Fibroblast of pulmonary artery (primary cell): ENCODE measurements at regions not wholly inside any gene's neighbourhood (a gene's known extent, or its start where the extent isn't known, plus 50 kb on each side); places are given as distances from the start of the nearest gene placed in this dataset.

Experiments used
- DNase-seq: peaks from one replicate; pipeline ENCODE4 v3.0.0-alpha.2; 2010; ENCODE audit warnings: low read depth
- H3K4me3 ChIP-seq: replicated peaks from 2 replicates; pipeline ENCODE4 v1.5.1; 2011; ENCODE audit warnings: low read depth, mild to moderate bottlenecking, control low read depth, low read length, moderate library complexity
- TF ChIP-seq, protein P1 (sequence below): IDR thresholded peaks from 2 replicates; pipeline ENCODE4 v1.5.1; 2011; ENCODE audit warnings: mild to moderate bottlenecking, control low read depth, low read length, inconsistent platforms; ENCODE audit errors: missing control alignments

DNA sequence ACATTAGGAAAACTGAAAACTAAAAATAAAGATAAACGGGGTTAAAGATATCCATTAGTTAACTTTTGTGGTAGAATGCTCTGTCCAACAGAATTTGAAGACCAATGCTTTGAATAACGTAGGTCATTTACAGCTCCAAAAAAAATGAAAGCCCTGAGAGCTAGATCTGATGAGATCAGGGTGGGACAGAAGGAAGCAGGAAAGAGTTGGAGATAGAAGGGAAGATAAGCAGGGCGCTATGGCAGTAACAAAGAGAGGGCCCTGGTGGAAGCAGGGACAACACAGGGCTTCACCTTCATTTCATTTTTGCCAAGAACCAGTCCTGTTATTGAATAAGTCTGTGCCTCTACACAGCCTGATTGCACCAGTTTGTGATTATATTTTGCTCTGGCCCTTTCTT is 51.0 kb upstream of the RGS8 start:
- TF ChIP-seq, protein P1, sequence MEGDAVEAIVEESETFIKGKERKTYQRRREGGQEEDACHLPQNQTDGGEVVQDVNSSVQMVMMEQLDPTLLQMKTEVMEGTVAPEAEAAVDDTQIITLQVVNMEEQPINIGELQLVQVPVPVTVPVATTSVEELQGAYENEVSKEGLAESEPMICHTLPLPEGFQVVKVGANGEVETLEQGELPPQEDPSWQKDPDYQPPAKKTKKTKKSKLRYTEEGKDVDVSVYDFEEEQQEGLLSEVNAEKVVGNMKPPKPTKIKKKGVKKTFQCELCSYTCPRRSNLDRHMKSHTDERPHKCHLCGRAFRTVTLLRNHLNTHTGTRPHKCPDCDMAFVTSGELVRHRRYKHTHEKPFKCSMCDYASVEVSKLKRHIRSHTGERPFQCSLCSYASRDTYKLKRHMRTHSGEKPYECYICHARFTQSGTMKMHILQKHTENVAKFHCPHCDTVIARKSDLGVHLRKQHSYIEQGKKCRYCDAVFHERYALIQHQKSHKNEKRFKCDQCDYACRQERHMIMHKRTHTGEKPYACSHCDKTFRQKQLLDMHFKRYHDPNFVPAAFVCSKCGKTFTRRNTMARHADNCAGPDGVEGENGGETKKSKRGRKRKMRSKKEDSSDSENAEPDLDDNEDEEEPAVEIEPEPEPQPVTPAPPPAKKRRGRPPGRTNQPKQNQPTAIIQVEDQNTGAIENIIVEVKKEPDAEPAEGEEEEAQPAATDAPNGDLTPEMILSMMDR = no peak

DNA sequence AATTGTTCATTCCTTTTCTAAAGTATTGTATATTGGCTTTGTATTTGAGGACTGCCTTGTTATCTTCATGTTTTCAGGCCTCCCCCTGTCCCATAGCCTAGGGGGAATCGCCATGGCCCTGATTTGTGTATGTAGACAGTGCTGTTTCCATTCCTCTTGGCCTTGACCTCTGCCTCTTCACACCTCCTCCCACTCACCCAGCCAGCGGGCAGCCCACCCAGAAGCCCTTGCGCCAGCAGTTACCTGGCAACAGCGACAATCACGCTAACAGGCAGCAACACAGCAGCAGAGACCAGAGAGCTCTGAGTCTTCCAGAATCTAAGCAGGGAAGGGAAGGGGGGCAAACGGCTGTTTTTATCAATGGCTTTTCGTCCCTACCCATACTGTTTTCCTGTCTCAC is 50.0 kb upstream of the NPL start:
- TF ChIP-seq, protein P1 = no peak
- H3K4me3 ChIP-seq = no peak overlapping the region

More for the DNA sequence above, 51.0 kb upstream of the RGS8 start:
- no peak for DNase-seq
- no peak overlapping the region for H3K4me3 ChIP-seq

More for the DNA sequence above, 50.0 kb upstream of the NPL start:
- peak; percentile 10 for DNase-seq
